ENCODE measurements at regions not wholly inside any gene's neighbourhood (a gene's known extent, or its start where the extent isn't known, plus 50 kb on each side); places are given as distances from the start of the nearest gene placed in this dataset.

DNA sequence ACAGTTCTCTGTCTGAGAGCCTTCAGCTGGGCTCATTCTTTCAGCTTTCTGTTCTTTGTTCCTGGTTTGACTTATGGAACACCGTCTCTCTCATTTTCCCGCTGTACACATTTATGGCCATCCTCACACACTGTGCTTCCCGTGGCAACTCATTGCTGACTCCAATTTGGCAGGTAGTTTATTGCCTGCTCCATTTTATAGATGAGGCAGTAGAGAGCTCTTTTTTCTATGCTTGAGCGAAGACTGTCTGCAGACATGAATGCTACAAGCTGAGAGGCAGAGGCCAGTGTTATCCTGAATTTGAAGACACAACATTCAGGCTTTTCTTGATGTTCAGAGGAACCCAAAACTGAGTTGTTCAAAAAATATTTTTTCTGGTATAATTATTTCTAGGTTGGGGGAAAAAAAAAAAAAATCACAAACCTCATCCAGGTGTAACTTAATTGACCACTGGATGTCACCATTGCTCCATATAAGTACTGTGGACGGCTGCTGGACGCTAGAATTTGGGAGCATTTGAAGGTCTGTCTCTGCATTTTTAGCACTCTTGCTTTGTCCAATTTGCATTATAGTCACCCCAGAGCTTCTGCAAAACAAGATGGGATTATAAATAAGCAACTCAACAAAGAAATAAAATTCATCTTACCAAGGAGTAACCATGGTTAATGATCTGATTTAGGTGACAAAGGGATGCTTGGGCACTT is 83.5 kb downstream of the HRH4 start:
- Histone ChIP-seq H3K27ac (ENCODE audit: low read depth, low read length) (no peak overlapping the region), H3K27me3 (ENCODE audit: control insufficient read depth, insufficient read depth, low read length) (no peaks in the 10 kb centered on the region), H3K9me3 (ENCODE audit: control insufficient read depth, insufficient read depth, low read length) (no peaks in the 10 kb centered on the region), H3K4me3 (ENCODE audit: low read depth, low read length) (no peak overlapping the region), H3K4me1 (ENCODE audit: control insufficient read depth, insufficient read depth, low read length) (0 out of 2 replicates have a peak, but pooled peaks cover 3% of the 10 kb centered on the region), H3K36me3 (ENCODE audit: control insufficient read depth, insufficient read depth, low read length) (no peaks in the 10 kb centered on the region), H3K9ac (ENCODE audit: low read depth, low read length) (no peak overlapping the region)

DNA sequence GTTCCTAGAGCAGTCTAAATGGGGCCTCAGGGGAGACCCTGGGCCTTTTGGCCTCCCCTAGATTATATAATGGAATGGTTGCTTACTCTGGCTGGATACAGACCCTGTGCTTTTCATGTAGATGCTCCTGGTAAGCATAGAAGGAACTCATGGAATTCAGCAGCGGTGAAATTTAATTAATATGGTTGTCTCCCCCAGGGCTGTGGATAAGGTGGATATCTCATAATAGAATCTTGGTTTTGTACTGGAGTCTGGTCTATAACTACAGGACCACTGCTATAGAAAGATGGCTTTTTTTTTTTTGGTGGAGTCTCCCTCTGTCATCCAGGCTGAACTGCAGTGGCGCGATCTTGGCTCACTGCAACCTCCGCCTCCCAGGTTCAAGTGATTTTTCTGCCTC is 84.5 kb downstream of the HRH4 start:
- H3K4me3 ChIP-seq (ENCODE audit: low read depth, low read length): no peak overlapping the region
- 0 out of 2 replicates have a peak, but pooled peaks cover 3% of the 10 kb centered on the region for H3K4me1 ChIP-seq (ENCODE audit: control insufficient read depth, insufficient read depth, low read length)
- H3K9ac ChIP-seq (ENCODE audit: low read depth, low read length): no peak overlapping the region
- no peaks in the 10 kb centered on the region for H3K27me3 ChIP-seq (ENCODE audit: control insufficient read depth, insufficient read depth, low read length)
- H3K36me3 ChIP-seq (ENCODE audit: control insufficient read depth, insufficient read depth, low read length): no peaks in the 10 kb centered on the region
- no peaks in the 10 kb centered on the region for H3K9me3 ChIP-seq (ENCODE audit: control insufficient read depth, insufficient read depth, low read length)
- no peak overlapping the region for H3K27ac ChIP-seq (ENCODE audit: low read depth, low read length)

DNA sequence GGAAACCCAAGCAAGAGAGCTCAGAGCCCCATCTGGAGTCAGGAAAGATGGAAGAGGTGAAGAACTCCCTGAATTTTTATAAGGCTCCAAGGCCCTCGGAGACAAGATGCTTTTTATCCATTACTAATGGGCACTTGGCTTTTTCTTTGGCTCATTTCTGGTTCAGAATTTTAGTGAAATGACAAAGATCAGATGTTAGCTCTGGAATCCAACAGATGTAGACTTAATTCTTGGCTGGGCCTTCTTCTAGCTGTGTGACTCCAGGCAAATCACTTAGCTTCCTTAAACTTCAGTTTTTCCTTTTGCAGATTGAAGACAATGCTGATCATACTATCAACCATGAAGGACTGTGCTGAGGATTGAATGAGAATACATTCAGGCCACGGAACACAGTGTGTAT is 85.2 kb downstream of the HRH4 start:
- Histone ChIP-seq H3K9me3 (ENCODE audit: control insufficient read depth, insufficient read depth, low read length) (no peaks in the 10 kb centered on the region), H3K9ac (ENCODE audit: low read depth, low read length) (no peak overlapping the region), H3K4me1 (ENCODE audit: control insufficient read depth, insufficient read depth, low read length) (0 out of 2 replicates have a peak, but pooled peaks cover 3% of the 10 kb centered on the region), H3K36me3 (ENCODE audit: control insufficient read depth, insufficient read depth, low read length) (no peaks in the 10 kb centered on the region), H3K4me3 (ENCODE audit: low read depth, low read length) (no peak overlapping the region), H3K27me3 (ENCODE audit: control insufficient read depth, insufficient read depth, low read length) (no peaks in the 10 kb centered on the region), H3K27ac (ENCODE audit: low read depth, low read length) (no peak overlapping the region)

DNA sequence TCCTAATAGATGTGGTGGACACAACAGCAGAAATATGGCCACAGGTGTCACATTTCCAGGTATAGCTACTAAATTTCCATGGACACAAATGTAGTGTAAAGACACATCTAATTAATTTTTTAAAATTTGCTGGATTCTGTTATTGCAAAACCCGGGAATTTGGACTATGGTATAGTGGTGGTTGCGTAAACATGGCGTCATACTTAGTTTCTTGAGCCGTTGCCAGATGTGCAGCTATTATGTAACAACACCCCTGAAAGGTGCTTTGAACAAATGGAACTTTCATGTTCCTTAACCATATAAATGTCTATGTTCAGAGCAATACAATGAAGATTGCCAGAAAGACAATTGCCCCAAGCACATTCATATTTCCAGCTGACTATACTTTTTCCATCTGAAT is 85.9 kb downstream of the HRH4 start:
- Histone ChIP-seq H3K27me3 (ENCODE audit: control insufficient read depth, insufficient read depth, low read length) (no peaks in the 10 kb centered on the region), H3K4me3 (ENCODE audit: low read depth, low read length) (no peak overlapping the region), H3K4me1 (ENCODE audit: control insufficient read depth, insufficient read depth, low read length) (0 out of 2 replicates have a peak, but pooled peaks cover 3% of the 10 kb centered on the region), H3K9me3 (ENCODE audit: control insufficient read depth, insufficient read depth, low read length) (no peaks in the 10 kb centered on the region), H3K27ac (ENCODE audit: low read depth, low read length) (no peak overlapping the region), H3K36me3 (ENCODE audit: control insufficient read depth, insufficient read depth, low read length) (no peaks in the 10 kb centered on the region), H3K9ac (ENCODE audit: low read depth, low read length) (no peak overlapping the region)

DNA sequence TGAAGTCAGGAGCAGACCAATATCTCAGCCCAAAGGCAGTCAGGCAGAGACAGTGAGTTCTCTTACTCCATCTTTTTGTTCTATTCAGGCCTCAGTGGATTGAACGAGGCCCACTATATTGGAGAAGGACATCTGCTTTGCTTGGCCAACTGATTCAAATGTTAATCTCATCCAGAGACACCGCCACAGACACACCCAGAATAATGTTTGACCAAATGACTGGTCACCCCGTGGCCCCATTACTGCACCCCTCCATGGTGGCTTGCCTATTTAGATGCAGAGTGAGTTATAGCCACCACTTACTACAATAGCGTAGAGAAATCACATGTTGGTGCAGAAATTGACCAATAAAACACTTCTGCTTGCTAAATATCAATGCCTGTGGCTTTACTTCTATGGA is 88.1 kb downstream of the HRH4 start:
- Histone ChIP-seq H3K27ac (ENCODE audit: low read depth, low read length) (no peak overlapping the region), H3K9ac (ENCODE audit: low read depth, low read length) (no peak overlapping the region), H3K36me3 (ENCODE audit: control insufficient read depth, insufficient read depth, low read length) (no peaks in the 10 kb centered on the region), H3K4me1 (ENCODE audit: control insufficient read depth, insufficient read depth, low read length) (0 out of 2 replicates have a peak, but pooled peaks cover 5% of the 10 kb centered on the region), H3K27me3 (ENCODE audit: control insufficient read depth, insufficient read depth, low read length) (no peaks in the 10 kb centered on the region), H3K9me3 (ENCODE audit: control insufficient read depth, insufficient read depth, low read length) (no peaks in the 10 kb centered on the region), H3K4me3 (ENCODE audit: low read depth, low read length) (no peak overlapping the region)

DNA sequence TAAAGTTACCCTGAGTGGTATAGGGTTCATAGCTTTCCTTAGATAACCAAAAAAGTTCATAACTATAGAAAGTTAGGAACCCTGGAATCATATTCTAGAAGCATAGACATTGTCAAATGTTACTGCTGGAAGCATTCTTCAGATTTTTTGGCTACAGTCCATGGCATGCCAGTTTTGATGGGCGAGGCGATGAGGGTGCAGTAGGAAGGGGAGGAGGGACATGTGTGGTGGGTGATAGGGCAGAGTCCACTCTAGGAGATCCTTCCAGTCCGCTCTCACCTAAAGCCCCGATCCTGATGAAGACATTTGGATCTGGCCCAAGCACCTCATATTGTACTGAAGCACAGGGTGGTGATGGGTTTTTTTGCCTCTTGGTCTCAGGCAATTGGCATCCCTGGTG is 91.8 kb downstream of the HRH4 start:
- Histone ChIP-seq H3K4me1 (ENCODE audit: control insufficient read depth, insufficient read depth, low read length) (0 out of 2 replicates have a peak, but pooled peaks cover 2% of the 10 kb centered on the region), H3K27me3 (ENCODE audit: control insufficient read depth, insufficient read depth, low read length) (no peaks in the 10 kb centered on the region), H3K9me3 (ENCODE audit: control insufficient read depth, insufficient read depth, low read length) (no peaks in the 10 kb centered on the region), H3K27ac (ENCODE audit: low read depth, low read length) (no peak overlapping the region), H3K36me3 (ENCODE audit: control insufficient read depth, insufficient read depth, low read length) (no peaks in the 10 kb centered on the region), H3K9ac (ENCODE audit: low read depth, low read length) (no peak overlapping the region), H3K4me3 (ENCODE audit: low read depth, low read length) (no peak overlapping the region)

DNA sequence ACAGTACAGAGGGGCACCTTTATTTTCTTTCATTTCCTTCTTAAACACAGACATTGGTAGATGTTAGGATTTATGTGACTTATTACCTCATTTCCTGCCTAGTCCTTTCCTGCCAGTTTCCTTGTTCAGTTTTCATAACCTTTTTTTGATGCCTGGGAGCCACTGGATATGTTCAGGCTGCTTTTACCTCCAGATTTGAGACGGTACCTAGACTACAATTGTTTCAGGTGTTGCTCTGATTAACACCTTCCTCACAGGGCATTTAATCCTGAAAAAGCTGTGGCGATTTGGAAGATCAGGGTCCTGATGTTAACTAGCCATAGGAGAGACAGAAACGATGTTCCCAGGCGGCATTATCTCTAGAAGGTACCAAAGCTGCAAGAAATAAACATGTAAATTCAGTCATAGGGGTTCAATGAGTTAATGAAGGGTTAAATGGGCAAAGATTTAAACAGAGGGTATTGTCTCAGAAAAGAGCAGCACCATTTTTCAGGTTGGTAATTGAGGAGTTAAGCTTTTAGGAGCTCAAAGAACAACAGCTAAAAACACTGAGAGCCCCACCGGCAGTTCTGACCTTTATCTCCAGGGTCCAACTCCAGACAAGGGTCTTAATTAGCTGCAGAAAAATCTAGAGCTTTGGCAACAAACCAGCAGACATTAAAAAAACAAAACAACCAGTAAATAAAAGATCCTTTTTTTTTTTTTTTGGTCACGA is 93.3 kb downstream of the HRH4 start:
- Histone ChIP-seq H3K4me3 (ENCODE audit: low read depth, low read length) (no peak overlapping the region), H3K9ac (ENCODE audit: low read depth, low read length) (no peak overlapping the region), H3K27me3 (ENCODE audit: control insufficient read depth, insufficient read depth, low read length) (no peaks in the 10 kb centered on the region), H3K27ac (ENCODE audit: low read depth, low read length) (no peak overlapping the region), H3K9me3 (ENCODE audit: control insufficient read depth, insufficient read depth, low read length) (no peaks in the 10 kb centered on the region), H3K36me3 (ENCODE audit: control insufficient read depth, insufficient read depth, low read length) (no peaks in the 10 kb centered on the region), H3K4me1 (ENCODE audit: control insufficient read depth, insufficient read depth, low read length) (0 out of 2 replicates have a peak, but pooled peaks cover 2% of the 10 kb centered on the region)

DNA sequence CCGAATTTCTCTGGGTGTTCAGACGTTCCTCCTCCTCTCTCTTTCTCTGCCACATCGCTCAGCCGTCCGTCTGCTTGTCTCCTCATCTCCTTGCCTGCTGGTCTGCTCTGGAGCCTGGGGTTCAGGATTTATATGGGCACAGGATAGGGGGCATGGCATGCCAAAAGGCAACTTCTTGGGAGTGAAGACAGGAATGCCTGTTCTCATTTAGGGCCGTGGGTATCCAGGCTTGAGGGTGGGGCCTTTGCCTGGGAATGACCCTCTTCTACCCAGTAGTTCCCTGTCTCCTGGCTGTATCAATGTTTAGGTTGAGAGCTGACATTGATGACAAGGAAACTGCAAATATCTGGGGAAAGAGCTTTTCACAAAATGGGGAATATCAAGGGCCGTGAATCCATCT is 98.0 kb downstream of the HRH4 start:
- Histone ChIP-seq H3K9me3 (ENCODE audit: control insufficient read depth, insufficient read depth, low read length) (no peaks in the 10 kb centered on the region), H3K4me1 (ENCODE audit: control insufficient read depth, insufficient read depth, low read length) (peaks cover 16% of the 10 kb centered on the region), H3K27me3 (ENCODE audit: control insufficient read depth, insufficient read depth, low read length) (no peaks in the 10 kb centered on the region)

DNA sequence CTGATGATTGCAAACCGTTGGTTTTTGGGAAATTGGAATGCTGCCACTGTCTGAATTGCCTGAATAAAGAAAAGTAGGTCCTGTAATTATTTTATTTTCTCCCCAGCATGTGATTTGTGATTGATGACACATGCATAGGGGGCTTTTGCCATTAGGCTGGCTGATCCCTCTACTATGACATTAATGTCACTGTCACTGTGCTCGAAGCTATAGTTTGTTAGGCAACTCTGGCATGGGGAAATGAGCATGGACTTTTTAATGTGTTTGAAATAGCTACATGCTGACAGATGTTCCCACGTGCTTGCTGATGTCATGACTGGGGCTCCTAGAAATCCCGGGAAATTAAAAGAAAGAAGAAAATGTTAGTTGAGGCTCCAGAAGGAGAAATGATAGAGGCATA is 99.1 kb downstream of the HRH4 start:
- Histone ChIP-seq H3K4me1 (ENCODE audit: control insufficient read depth, insufficient read depth, low read length) (peaks cover 16% of the 10 kb centered on the region), H3K27ac (ENCODE audit: low read depth, low read length) (no peak overlapping the region), H3K4me3 (ENCODE audit: low read depth, low read length) (no peak overlapping the region), H3K27me3 (ENCODE audit: control insufficient read depth, insufficient read depth, low read length) (no peaks in the 10 kb centered on the region), H3K36me3 (ENCODE audit: control insufficient read depth, insufficient read depth, low read length) (no peaks in the 10 kb centered on the region), H3K9me3 (ENCODE audit: control insufficient read depth, insufficient read depth, low read length) (no peaks in the 10 kb centered on the region), H3K9ac (ENCODE audit: low read depth, low read length) (no peak overlapping the region)

More for the DNA sequence above, 98.0 kb downstream of the HRH4 start:
- Histone ChIP-seq H3K4me3 (ENCODE audit: low read depth, low read length) (no peak overlapping the region), H3K36me3 (ENCODE audit: control insufficient read depth, insufficient read depth, low read length) (no peaks in the 10 kb centered on the region), H3K9ac (ENCODE audit: low read depth, low read length) (no peak overlapping the region), H3K27ac (ENCODE audit: low read depth, low read length) (no peak overlapping the region)

DNA sequence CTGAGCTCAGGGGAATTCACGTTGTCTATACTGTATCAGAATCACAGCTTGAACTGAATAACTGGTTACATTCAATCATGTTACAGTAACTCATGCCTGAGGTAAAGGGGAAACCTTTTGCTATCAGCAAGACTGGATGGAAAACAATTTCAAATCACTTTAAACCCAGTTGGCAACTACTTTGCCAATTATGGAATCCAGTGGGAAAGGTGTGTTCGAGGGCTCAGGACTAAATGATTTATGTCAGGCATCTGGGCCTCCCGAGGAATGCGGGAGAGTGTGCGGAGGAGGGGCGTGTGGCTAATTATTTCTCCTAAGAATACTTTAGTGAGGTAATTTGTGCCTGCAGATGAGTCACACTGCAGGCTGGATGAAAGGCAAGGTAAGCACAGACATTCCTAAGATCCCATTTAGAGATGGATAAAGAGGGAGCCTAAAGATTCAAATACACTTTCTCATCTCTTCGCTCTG is 100.1 kb downstream of the HRH4 start:
- H3K27me3 ChIP-seq (ENCODE audit: control insufficient read depth, insufficient read depth, low read length): no peaks in the 10 kb centered on the region
- no peaks in the 10 kb centered on the region for H3K9me3 ChIP-seq (ENCODE audit: control insufficient read depth, insufficient read depth, low read length)
- H3K27ac ChIP-seq (ENCODE audit: low read depth, low read length): peak overlapping the region; percentile 7
- H3K4me1 ChIP-seq (ENCODE audit: control insufficient read depth, insufficient read depth, low read length): peaks cover 16% of the 10 kb centered on the region
- H3K4me3 ChIP-seq (ENCODE audit: low read depth, low read length): no peak overlapping the region; the same call in 1 of the 2 replicates
- no peak overlapping the region for H3K9ac ChIP-seq (ENCODE audit: low read depth, low read length)
- H3K36me3 ChIP-seq (ENCODE audit: control insufficient read depth, insufficient read depth, low read length): no peaks in the 10 kb centered on the region

DNA sequence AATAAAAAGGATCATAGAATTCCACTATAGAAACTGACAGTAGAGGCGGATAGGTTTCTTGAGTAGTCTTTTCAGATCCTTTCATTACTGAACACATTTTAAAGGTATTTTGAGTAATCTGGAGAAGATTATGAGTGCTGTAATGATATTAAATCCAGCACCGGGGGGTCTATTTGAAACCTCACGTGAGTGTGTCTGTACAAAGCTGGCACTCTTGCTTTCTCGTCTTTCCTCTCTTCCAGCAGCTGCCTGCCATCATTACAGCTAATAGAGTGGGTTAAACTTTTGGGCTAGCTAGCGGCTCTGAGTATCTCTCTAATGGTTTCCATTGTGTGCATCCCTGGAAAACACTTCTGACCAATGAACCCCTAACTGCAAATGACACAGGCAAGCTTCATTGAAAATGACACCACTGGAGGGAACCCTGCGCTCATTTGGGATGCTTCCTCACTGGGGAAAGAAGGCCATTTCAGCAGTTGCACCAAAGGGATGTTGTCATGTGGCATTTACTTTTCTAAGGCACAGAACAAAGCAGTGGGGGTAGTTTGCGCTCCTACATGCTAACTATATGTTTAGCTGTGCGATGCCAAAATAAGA is 101.0 kb downstream of the HRH4 start:
- Histone ChIP-seq H3K9ac (ENCODE audit: low read depth, low read length) (no peak overlapping the region), H3K4me3 (ENCODE audit: low read depth, low read length) (no peak overlapping the region), H3K27ac (ENCODE audit: low read depth, low read length) (no peak overlapping the region), H3K9me3 (ENCODE audit: control insufficient read depth, insufficient read depth, low read length) (no peaks in the 10 kb centered on the region), H3K36me3 (ENCODE audit: control insufficient read depth, insufficient read depth, low read length) (no peaks in the 10 kb centered on the region), H3K27me3 (ENCODE audit: control insufficient read depth, insufficient read depth, low read length) (no peaks in the 10 kb centered on the region), H3K4me1 (ENCODE audit: control insufficient read depth, insufficient read depth, low read length) (peaks cover 16% of the 10 kb centered on the region)
